Upper lobe of left lung (tissue), 4 donors: ENCODE measurements at regions not wholly inside any gene's neighbourhood (a gene's known extent, or its start where the extent isn't known, plus 50 kb on each side); places are given as distances from the start of the nearest gene placed in this dataset.

Source experiments
- EP300 ChIP-seq, 4 donors: sonication (generic); formaldehyde crosslinking; IDR thresholded peaks; one replicate each; pipeline ENCODE4 v1.5.1; 2017; ENCODE audit warnings: antibody characterized with exemption in 4 of 4, control low read depth in 2 of 4
- POLR2A ChIP-seq, 4 donors: fragments of 450-650 bp; IDR thresholded peaks; one replicate each; pipeline ENCODE4 v1.5.1; 2016 to 2017; ENCODE audit warnings: antibody characterized with exemption in 4 of 4, mild to moderate bottlenecking in 2 of 4
- POLR2AphosphoS5 ChIP-seq, 2 donors: sonication (generic); formaldehyde crosslinking; IDR thresholded peaks; one replicate each; pipeline ENCODE4 v1.5.1; 2017; ENCODE audit warnings: antibody characterized with exemption in 2 of 2
- TF ChIP-seq, protein P1 (sequence below), 6 experiments: fragments of 450-650 bp in 4 of 6; fragments of 200-600 bp in 2 of 6; sonication (generic) in 2 of 6; IDR thresholded peaks; one replicate each; pipeline ENCODE4 v1.5.1; 2016 to 2019; ENCODE audit warnings: antibody characterized with exemption in 6 of 6

DNA sequence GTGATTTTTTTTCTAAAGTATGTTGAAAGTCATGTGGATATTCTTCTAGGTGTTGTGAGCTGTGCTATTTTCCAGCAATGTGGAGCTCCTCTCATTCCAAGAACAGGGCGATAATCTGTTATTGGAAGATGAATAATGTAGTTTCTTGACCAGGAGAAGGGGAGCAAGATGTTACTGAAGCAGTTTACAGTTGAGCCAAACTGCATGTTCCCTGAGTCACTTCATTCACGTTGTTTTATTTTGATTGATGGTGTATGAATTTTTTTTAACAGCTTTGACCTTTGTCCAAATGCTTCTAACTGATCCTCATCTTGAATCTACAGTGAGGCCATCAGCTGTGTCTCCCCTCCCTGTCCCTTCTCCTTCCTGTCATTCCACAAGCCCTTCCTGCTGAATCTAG is 277.1 kb upstream of the KLF6 start:
- TF ChIP-seq, protein P1, sequence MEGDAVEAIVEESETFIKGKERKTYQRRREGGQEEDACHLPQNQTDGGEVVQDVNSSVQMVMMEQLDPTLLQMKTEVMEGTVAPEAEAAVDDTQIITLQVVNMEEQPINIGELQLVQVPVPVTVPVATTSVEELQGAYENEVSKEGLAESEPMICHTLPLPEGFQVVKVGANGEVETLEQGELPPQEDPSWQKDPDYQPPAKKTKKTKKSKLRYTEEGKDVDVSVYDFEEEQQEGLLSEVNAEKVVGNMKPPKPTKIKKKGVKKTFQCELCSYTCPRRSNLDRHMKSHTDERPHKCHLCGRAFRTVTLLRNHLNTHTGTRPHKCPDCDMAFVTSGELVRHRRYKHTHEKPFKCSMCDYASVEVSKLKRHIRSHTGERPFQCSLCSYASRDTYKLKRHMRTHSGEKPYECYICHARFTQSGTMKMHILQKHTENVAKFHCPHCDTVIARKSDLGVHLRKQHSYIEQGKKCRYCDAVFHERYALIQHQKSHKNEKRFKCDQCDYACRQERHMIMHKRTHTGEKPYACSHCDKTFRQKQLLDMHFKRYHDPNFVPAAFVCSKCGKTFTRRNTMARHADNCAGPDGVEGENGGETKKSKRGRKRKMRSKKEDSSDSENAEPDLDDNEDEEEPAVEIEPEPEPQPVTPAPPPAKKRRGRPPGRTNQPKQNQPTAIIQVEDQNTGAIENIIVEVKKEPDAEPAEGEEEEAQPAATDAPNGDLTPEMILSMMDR (IDR thresholded peaks at IDR 0.05), result no peak
- TF ChIP-seq POLR2A (IDR thresholded peaks at IDR 0.05), result no peak
- TF ChIP-seq EP300 (IDR thresholded peaks at IDR 0.05), result peak in 1 of 4 donors; percentile 33
- no peak for TF ChIP-seq POLR2AphosphoS5 (IDR thresholded peaks at IDR 0.05)
